ENCODE measurements at regions not wholly inside any gene's neighbourhood (a gene's known extent, or its start where the extent isn't known, plus 50 kb on each side); places are given as distances from the start of the nearest gene placed in this dataset.

DNA sequence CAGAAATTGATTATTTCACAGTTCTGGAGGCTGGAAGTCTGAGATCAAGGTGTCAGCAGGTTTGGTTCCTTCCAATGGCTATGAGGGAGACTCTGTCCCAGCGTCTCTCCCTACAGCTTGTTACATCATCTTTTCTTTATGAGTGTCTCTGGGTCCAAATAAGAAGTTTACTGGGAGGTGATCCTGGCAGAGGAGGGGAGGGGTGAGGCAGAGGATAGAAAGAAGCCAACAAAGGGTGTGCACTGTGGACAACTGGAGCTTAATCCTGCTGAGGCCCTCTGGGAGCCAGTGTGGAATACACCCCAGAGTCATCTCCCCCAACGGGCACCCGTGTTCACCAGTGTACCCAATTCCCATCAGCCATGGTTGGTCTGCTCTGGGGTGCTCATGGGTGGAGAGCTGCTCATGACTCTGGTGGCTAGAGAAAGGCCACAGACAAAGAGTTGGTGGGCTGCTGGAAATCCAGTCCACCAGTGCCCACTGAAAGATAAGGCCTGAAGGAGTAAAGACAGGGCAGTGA, 57.5 kb upstream of the CTLA4 start:
- TF ChIP-seq, protein P1, sequence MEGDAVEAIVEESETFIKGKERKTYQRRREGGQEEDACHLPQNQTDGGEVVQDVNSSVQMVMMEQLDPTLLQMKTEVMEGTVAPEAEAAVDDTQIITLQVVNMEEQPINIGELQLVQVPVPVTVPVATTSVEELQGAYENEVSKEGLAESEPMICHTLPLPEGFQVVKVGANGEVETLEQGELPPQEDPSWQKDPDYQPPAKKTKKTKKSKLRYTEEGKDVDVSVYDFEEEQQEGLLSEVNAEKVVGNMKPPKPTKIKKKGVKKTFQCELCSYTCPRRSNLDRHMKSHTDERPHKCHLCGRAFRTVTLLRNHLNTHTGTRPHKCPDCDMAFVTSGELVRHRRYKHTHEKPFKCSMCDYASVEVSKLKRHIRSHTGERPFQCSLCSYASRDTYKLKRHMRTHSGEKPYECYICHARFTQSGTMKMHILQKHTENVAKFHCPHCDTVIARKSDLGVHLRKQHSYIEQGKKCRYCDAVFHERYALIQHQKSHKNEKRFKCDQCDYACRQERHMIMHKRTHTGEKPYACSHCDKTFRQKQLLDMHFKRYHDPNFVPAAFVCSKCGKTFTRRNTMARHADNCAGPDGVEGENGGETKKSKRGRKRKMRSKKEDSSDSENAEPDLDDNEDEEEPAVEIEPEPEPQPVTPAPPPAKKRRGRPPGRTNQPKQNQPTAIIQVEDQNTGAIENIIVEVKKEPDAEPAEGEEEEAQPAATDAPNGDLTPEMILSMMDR (IDR thresholded peaks at IDR 0.05) = no peak
- TF ChIP-seq POLR2A (IDR thresholded peaks at IDR 0.05) = no peak
